ENCODE measurements at regions not wholly inside any gene's neighbourhood (a gene's known extent, or its start where the extent isn't known, plus 50 kb on each side); places are given as distances from the start of the nearest gene placed in this dataset.

DNA sequence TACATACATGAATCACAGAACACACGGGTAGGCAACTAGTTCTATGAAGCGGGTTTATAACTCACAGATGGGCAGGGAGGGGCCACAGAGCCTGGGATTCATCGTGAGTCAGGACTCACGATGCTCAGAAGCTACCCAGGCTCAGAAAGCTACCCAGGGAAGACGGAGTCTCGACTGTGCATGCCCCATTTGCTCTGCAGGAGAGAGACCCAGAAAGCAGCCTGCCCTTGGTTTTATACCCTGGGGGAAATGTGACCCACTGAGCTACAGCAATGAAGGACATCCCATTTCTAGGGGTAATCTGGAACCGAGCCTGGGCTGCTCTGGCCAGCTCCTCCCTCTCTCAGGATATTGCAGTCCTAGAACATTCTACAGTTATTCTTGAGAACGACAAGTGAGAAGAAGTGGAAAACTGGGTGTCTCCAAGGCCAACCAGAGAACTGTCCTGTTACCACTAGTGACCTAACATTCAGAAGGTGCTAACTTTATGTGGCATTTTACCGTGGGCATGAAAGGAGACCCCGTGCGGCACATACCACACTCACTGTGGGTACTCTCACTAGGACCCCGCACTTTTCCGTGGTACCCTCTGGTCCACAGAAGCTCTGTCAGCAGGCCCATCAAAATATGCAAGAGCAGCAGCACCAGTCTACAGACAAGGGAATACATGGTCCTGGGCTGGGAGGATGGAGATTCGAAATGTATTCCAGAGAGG is 201.9 kb upstream of the PMEPA1 start (continued):
- TF ChIP-seq, protein P1, sequence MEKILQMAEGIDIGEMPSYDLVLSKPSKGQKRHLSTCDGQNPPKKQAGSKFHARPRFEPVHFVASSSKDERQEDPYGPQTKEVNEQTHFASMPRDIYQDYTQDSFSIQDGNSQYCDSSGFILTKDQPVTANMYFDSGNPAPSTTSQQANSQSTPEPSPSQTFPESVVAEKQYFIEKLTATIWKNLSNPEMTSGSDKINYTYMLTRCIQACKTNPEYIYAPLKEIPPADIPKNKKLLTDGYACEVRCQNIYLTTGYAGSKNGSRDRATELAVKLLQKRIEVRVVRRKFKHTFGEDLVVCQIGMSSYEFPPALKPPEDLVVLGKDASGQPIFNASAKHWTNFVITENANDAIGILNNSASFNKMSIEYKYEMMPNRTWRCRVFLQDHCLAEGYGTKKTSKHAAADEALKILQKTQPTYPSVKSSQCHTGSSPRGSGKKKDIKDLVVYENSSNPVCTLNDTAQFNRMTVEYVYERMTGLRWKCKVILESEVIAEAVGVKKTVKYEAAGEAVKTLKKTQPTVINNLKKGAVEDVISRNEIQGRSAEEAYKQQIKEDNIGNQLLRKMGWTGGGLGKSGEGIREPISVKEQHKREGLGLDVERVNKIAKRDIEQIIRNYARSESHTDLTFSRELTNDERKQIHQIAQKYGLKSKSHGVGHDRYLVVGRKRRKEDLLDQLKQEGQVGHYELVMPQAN (conservative IDR thresholded peaks at IDR 0.05): no peak
- TF ChIP-seq MYB (IDR thresholded peaks at IDR 0.05; ENCODE audit: borderline replicate concordance, low read depth, low read length): no peak
- TF ChIP-seq SMC3 (IDR thresholded peaks at IDR 0.05; ENCODE audit: borderline replicate concordance, low read length): no peak

DNA sequence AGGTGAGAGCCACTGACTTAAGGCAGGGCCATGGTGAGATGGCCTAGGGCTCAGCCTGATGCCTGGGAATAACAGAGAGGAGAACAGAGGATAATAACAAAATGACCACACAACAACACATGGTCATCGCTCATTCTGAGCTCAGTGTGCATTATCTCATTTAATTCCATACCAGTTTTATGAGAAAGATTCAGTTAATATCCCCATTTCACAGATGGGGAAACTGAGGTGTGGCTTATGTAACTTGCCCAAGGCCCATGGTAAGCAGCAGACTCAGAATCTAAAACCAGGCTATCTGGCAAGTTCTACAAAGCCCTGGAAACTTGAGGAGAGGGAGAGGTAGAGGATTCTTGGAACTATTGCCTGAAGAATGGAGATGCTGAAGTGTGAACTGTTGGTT is 200.9 kb upstream of the PMEPA1 start:
- no TSS peak for BruUV-seq (replicated peaks)
- ChIA-PET SMC1A (ENCODE audit: uncharacterized antibody, unreplicated experiment) (no interaction called here), POLR2A (no interaction called here), RAD21 (ENCODE audit: unreplicated experiment) (no interaction called here), CTCF (no interaction called here)
- 0% methylated on average over 1 of the region's 1 CpG for WGBS (ENCODE audit: insufficient coverage, insufficient replicate concordance, low lambda C conversion rate, missing lambda C conversion rate)
- FAIRE-seq: no peak
- Histone ChIP-seq H3K79me2 (ENCODE audit: control insufficient read depth, insufficient read depth, low read length) (no peaks in the 10 kb centered on the region), H3K9me3 (replicated peaks; ENCODE audit: control insufficient read depth, insufficient read depth, low read length) (no peaks in the 10 kb centered on the region), H4K20me1 (ENCODE audit: control insufficient read depth, insufficient read depth) (no peaks in the 10 kb centered on the region), H3K4me3 (no peak overlapping the region), H3K36me3 (ENCODE audit: control insufficient read depth in 2 of 2, insufficient read depth in 2 of 2, low read length in 1 of 2) (no peaks in the 10 kb centered on the region), H3K27me3 (replicated peaks in 1 of 2; ENCODE audit: control insufficient read depth in 2 of 2, insufficient read depth in 2 of 2, low read length in 1 of 2) (peaks cover 0 to 1% of the 10 kb centered on the region in 2 experiments; a peak in 3 of 4 replicates), H2AFZ (ENCODE audit: control insufficient read depth, low read depth, low read length) (no peak overlapping the region), H3K27ac (ENCODE audit: control insufficient read depth, insufficient read depth) (no peak overlapping the region), H3K9ac (ENCODE audit: control insufficient read depth, insufficient read depth, low read length) (no peak overlapping the region), H3K4me1 (ENCODE audit: control insufficient read depth, insufficient read depth, low read length) (no peaks in the 10 kb centered on the region), H3K4me2 (ENCODE audit: control insufficient read depth, insufficient read depth) (no peak overlapping the region)
- DNase-seq (ENCODE audit: low read depth, low spot score): no peak
- intact Hi-C loops (cut with micrococcal nuclease; ENCODE audit: unreplicated experiment) (no loop called here), in situ Hi-C loops (cut with MboI) (no loop called here)
- ATAC-seq: no peak
- TF ChIP-seq, protein P2, sequence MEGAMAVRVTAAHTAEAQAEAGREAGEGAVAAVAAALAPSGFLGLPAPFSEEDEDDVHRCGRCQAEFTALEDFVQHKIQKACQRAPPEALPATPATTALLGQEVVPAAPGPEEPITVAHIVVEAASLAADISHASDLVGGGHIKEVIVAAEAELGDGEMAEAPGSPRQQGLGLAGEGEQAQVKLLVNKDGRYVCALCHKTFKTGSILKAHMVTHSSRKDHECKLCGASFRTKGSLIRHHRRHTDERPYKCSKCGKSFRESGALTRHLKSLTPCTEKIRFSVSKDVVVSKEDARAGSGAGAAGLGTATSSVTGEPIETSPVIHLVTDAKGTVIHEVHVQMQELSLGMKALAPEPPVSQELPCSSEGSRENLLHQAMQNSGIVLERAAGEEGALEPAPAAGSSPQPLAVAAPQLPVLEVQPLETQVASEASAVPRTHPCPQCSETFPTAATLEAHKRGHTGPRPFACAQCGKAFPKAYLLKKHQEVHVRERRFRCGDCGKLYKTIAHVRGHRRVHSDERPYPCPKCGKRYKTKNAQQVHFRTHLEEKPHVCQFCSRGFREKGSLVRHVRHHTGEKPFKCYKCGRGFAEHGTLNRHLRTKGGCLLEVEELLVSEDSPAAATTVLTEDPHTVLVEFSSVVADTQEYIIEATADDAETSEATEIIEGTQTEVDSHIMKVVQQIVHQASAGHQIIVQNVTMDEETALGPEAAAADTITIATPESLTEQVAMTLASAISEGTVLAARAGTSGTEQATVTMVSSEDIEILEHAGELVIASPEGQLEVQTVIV (IDR thresholded peaks at IDR 0.05; ENCODE audit: borderline replicate concordance, partially characterized antibody): no peak
- no peak for TF ChIP-seq FOXK2 (IDR thresholded peaks at IDR 0.05)
- TF ChIP-seq BACH1 (IDR thresholded peaks at IDR 0.05; ENCODE audit: borderline replicate concordance): no peak
- TF ChIP-seq, protein P3, sequence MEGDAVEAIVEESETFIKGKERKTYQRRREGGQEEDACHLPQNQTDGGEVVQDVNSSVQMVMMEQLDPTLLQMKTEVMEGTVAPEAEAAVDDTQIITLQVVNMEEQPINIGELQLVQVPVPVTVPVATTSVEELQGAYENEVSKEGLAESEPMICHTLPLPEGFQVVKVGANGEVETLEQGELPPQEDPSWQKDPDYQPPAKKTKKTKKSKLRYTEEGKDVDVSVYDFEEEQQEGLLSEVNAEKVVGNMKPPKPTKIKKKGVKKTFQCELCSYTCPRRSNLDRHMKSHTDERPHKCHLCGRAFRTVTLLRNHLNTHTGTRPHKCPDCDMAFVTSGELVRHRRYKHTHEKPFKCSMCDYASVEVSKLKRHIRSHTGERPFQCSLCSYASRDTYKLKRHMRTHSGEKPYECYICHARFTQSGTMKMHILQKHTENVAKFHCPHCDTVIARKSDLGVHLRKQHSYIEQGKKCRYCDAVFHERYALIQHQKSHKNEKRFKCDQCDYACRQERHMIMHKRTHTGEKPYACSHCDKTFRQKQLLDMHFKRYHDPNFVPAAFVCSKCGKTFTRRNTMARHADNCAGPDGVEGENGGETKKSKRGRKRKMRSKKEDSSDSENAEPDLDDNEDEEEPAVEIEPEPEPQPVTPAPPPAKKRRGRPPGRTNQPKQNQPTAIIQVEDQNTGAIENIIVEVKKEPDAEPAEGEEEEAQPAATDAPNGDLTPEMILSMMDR (IDR thresholded peaks at IDR 0.05 in 2 of 3, conservative IDR thresholded peaks at IDR 0.05 in 1 of 3; ENCODE audit: control insufficient read depth in 2 of 3, extremely low read depth in 1 of 3, insufficient read depth in 1 of 3, low read depth in 3 of 3, low read length in 3 of 3): no peak
- TF ChIP-seq IKZF1 (conservative IDR thresholded peaks at IDR 0.05): no peak
- no peak for TF ChIP-seq CEBPB (IDR thresholded peaks at IDR 0.05; ENCODE audit: borderline replicate concordance in 1 of 2, low read depth in 2 of 2, low read length in 2 of 2)
- TF ChIP-seq IKZF2 (IDR thresholded peaks at IDR 0.05): no peak

Measured in GM12878 (cell line).